Loucy (cell line): ENCODE measurements at regions not wholly inside any gene's neighbourhood (a gene's known extent, or its start where the extent isn't known, plus 50 kb on each side); places are given as distances from the start of the nearest gene placed in this dataset.

ENCODE experiments used
- H2AFZ ChIP-seq: fragments of 200-600 bp; sonication (generic); 2 replicates; pipeline ENCODE4 v1.6.0; 2016; ENCODE audit warnings: antibody characterized with exemption, mild to moderate bottlenecking, low read length, moderate library complexity
- H3F3A ChIP-seq: fragments of 200-600 bp; 2 replicates; pipeline ENCODE4 v1.6.0; 2016; ENCODE audit warnings: antibody characterized with exemption, low read depth, mild to moderate bottlenecking
- H3K27me3 ChIP-seq: fragments of 200-600 bp; sonication (generic); 2 replicates; pipeline ENCODE4 v1.6.1; 2014; ENCODE audit warnings: low read length, mild to moderate bottlenecking; ENCODE audit not compliant: insufficient read depth, poor library complexity, severe bottlenecking
- H3K36me3 ChIP-seq: fragments of 200-600 bp; sonication (generic); 2 replicates; pipeline ENCODE4 v1.6.1; 2016; ENCODE audit warnings: low read length; ENCODE audit not compliant: insufficient read depth
- H3K4me1 ChIP-seq: fragments of 200-600 bp; sonication (generic); 2 replicates; pipeline ENCODE4 v1.5.1; 2014; ENCODE audit warnings: low read length, mild to moderate bottlenecking; ENCODE audit not compliant: insufficient read depth, poor library complexity, severe bottlenecking
- H3K4me2 ChIP-seq: fragments of 200-600 bp; sonication (generic); 2 replicates; pipeline ENCODE4 v1.6.0; 2014; ENCODE audit warnings: antibody characterized with exemption, low read length, low read depth, mild to moderate bottlenecking; ENCODE audit not compliant: poor library complexity, severe bottlenecking
- H3K4me3 ChIP-seq: fragments of 200-600 bp; sonication (generic); 2 replicates; pipeline ENCODE4 v1.5.1; 2014; ENCODE audit warnings: low read length, mild to moderate bottlenecking, mixed read lengths; ENCODE audit not compliant: poor library complexity, severe bottlenecking
- H3K79me2 ChIP-seq: fragments of 200-600 bp; sonication (generic); 2 replicates; pipeline ENCODE4 v1.6.1; 2014; ENCODE audit warnings: low read length; ENCODE audit not compliant: insufficient read depth
- H3K9ac ChIP-seq: fragments of 200-600 bp; sonication (generic); 2 replicates; pipeline ENCODE4 v1.6.0; 2014; ENCODE audit warnings: mild to moderate bottlenecking, low read depth, low read length, moderate library complexity; ENCODE audit not compliant: poor library complexity, severe bottlenecking
- H3K9me2 ChIP-seq: fragments of 200-600 bp; sonication (generic); replicated peaks from 2 replicates; pipeline ENCODE4 v1.6.1; 2016; ENCODE audit warnings: low read depth, low read length, mixed read lengths
- H3K9me3 ChIP-seq: fragments of 200-600 bp; sonication (generic); 2 replicates; pipeline ENCODE4 v1.6.1; 2014; ENCODE audit warnings: mild to moderate bottlenecking, antibody characterized with exemption, low read length, low read depth; ENCODE audit not compliant: insufficient read depth
- H4K20me1 ChIP-seq: fragments of 200-600 bp; sonication (generic); 2 replicates; pipeline ENCODE4 v1.6.0; 2014; ENCODE audit warnings: antibody characterized with exemption, low read length, mild to moderate bottlenecking; ENCODE audit not compliant: insufficient read depth, poor library complexity, severe bottlenecking
- CTCF ChIP-seq: fragments of 200-600 bp; sonication (generic); conservative IDR thresholded peaks from 2 replicates; pipeline ENCODE4 v1.5.1; 2014; ENCODE audit warnings: mild to moderate bottlenecking, antibody characterized with exemption, low read length
- EZH2phosphoT487 ChIP-seq: fragments of 200-600 bp; IDR thresholded peaks from 2 replicates; pipeline ENCODE4 v1.6.1; 2018; ENCODE audit warnings: antibody characterized with exemption, mild to moderate bottlenecking, moderate library complexity, borderline replicate concordance

GRCh38 chr3:18137958-18138357 is 287.2 kb downstream of the SATB1 start:
- Histone ChIP-seq H3K4me2 (no peak overlapping the region), H3K79me2 (no peaks in the 10 kb centered on the region), H3K4me1 (peaks cover 29% of the 10 kb centered on the region), H3F3A (no peaks in the 10 kb centered on the region), H3K9me2 (no peaks in the 10 kb centered on the region), H3K27me3 (no peaks in the 10 kb centered on the region), H2AFZ (no peak overlapping the region), H3K4me3 (no peak overlapping the region), H3K36me3 (no peaks in the 10 kb centered on the region), H3K9ac (peak overlapping the region; percentile 8), H3K9me3 (no peaks in the 10 kb centered on the region), H4K20me1 (no peaks in the 10 kb centered on the region)
- no peak for TF ChIP-seq CTCF
- no peak for TF ChIP-seq EZH2phosphoT487

DNA sequence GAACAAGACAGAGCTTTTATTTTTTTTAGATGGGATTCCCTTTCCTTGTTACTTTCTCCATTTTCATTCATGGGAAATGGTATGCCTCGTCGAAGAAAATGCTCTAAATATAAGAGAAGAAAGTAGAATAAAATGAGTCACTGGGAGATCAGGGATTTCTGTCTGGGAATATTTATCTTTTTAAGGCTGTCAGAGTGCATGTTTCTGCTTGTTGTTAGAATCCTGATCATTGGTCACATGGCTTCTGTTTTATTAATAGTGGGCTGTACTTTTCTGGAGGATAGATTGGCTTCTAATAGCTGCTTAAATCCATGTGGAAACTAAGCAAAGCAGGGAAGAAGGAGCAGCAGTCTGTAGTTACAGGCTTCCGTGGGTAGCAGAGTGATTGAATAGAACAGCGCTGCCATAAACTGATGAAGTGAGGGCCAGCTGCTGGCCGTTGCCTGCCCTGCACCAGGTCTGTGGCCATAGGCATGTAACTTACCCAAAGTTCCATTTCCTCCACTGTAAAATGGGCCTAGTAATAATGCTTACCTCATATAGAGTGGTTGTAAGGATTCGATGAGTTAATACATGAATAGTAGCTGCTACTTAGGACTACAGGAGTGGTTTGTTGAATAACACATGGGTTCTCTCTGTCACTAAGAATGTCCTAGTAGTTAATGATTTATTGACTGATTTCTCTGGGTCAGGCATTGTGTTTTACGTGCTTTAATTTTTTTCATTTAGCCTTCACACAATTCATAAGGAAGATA is 289.9 kb downstream of the SATB1 start:
- Histone ChIP-seq H3K4me3 (no peak overlapping the region), H3K9me2 (no peaks in the 10 kb centered on the region), H3K9me3 (no peaks in the 10 kb centered on the region), H4K20me1 (no peaks in the 10 kb centered on the region), H3K36me3 (no peaks in the 10 kb centered on the region), H3K79me2 (no peaks in the 10 kb centered on the region), H3K9ac (no peak overlapping the region), H3K4me1 (peaks cover 44% of the 10 kb centered on the region), H3F3A (no peaks in the 10 kb centered on the region), H2AFZ (no peak overlapping the region), H3K27me3 (no peaks in the 10 kb centered on the region), H3K4me2 (no peak overlapping the region)
- TF ChIP-seq CTCF = no peak
- TF ChIP-seq EZH2phosphoT487 = no peak

GRCh38 chr3:18134386-18135059 is 290.6 kb downstream of the SATB1 start:
- H3K27me3 ChIP-seq = no peaks in the 10 kb centered on the region
- H3K9me3 ChIP-seq = no peaks in the 10 kb centered on the region
- no peak overlapping the region for H3K4me3 ChIP-seq
- H3K79me2 ChIP-seq = no peaks in the 10 kb centered on the region
- no peaks in the 10 kb centered on the region for H3K36me3 ChIP-seq
- H3K4me1 ChIP-seq = peaks cover 46% of the 10 kb centered on the region
- H3F3A ChIP-seq = no peaks in the 10 kb centered on the region
- no peak overlapping the region for H3K9ac ChIP-seq
- no peak overlapping the region for H3K4me2 ChIP-seq
- H3K9me2 ChIP-seq = no peaks in the 10 kb centered on the region
- H2AFZ ChIP-seq = no peak overlapping the region
- TF ChIP-seq EZH2phosphoT487 = no peak
- TF ChIP-seq CTCF = no peak
- no peaks in the 10 kb centered on the region for H4K20me1 ChIP-seq
